ENCODE measurements at regions not wholly inside any gene's neighbourhood (a gene's known extent, or its start where the extent isn't known, plus 50 kb on each side); places are given as distances from the start of the nearest gene placed in this dataset.

DNA sequence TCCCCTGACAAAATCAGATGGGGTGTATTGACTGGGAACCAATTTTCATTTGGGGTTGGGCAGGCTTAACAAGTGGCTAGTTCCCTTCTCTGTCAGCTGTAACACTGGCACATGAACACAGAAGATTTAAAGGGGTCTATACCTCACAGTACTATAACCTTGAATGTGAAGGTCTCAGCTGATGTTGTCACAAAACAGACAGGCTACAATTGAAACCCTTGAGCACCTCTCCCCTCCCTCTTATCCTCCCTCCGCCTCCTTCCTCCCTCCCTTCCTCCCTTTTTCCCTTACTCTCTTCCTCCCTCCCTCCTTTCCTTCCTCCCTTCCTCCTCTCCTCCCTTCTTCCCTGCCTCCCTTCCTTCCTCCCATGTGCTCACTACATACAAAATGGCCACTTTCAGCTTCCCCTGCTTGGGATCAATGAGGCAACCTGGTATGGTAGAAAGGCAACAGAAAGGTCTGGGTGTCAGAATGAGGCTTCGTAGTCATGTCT is 262.4 kb downstream of the TTC6 start:
- TF ChIP-seq, protein P1, sequence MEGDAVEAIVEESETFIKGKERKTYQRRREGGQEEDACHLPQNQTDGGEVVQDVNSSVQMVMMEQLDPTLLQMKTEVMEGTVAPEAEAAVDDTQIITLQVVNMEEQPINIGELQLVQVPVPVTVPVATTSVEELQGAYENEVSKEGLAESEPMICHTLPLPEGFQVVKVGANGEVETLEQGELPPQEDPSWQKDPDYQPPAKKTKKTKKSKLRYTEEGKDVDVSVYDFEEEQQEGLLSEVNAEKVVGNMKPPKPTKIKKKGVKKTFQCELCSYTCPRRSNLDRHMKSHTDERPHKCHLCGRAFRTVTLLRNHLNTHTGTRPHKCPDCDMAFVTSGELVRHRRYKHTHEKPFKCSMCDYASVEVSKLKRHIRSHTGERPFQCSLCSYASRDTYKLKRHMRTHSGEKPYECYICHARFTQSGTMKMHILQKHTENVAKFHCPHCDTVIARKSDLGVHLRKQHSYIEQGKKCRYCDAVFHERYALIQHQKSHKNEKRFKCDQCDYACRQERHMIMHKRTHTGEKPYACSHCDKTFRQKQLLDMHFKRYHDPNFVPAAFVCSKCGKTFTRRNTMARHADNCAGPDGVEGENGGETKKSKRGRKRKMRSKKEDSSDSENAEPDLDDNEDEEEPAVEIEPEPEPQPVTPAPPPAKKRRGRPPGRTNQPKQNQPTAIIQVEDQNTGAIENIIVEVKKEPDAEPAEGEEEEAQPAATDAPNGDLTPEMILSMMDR (IDR thresholded peaks at IDR 0.05), result no peak
- TF ChIP-seq EZH2 (IDR thresholded peaks at IDR 0.05) (no peak), EZH2phosphoT487 (IDR thresholded peaks at IDR 0.05) (no peak)
